Ishikawa (cell line): ENCODE measurements at regions not wholly inside any gene's neighbourhood (a gene's known extent, or its start where the extent isn't known, plus 50 kb on each side); places are given as distances from the start of the nearest gene placed in this dataset.

Experiments
- CEBPB ChIP-seq: IDR thresholded peaks from 2 replicates; pipeline ENCODE4 v1.6.1; 2012
- CREB1 ChIP-seq: IDR thresholded peaks from 2 replicates; pipeline ENCODE4 v1.6.1; 2012; ENCODE audit warnings: low read depth
- EP300 ChIP-seq: IDR thresholded peaks from 2 replicates; pipeline ENCODE4 v1.6.1; 2012; ENCODE audit warnings: borderline replicate concordance
- MAX ChIP-seq: IDR thresholded peaks from 2 replicates; pipeline ENCODE4 v1.6.1; 2012
- NFIC ChIP-seq: IDR thresholded peaks from 2 replicates; pipeline ENCODE4 v1.6.1; 2012
- REST ChIP-seq: IDR thresholded peaks from 2 replicates; pipeline ENCODE4 v1.6.1; 2012; ENCODE audit warnings: low read depth, mild to moderate bottlenecking
- YY1 ChIP-seq: IDR thresholded peaks from 2 replicates; pipeline ENCODE4 v1.6.1; 2012; ENCODE audit warnings: low read depth

- no peak for TF ChIP-seq MAX
- no peak for TF ChIP-seq YY1
- no peak for TF ChIP-seq CEBPB
- TF ChIP-seq REST, result no peak
- TF ChIP-seq CREB1, result no peak
- TF ChIP-seq NFIC, result no peak
- no peak for TF ChIP-seq EP300
Observed at GRCh38 chr9:108517651-108518365, 338.0 kb downstream of the ACTL7B start.
